ENCODE measurements at regions not wholly inside any gene's neighbourhood (a gene's known extent, or its start where the extent isn't known, plus 50 kb on each side); places are given as distances from the start of the nearest gene placed in this dataset.

DNA sequence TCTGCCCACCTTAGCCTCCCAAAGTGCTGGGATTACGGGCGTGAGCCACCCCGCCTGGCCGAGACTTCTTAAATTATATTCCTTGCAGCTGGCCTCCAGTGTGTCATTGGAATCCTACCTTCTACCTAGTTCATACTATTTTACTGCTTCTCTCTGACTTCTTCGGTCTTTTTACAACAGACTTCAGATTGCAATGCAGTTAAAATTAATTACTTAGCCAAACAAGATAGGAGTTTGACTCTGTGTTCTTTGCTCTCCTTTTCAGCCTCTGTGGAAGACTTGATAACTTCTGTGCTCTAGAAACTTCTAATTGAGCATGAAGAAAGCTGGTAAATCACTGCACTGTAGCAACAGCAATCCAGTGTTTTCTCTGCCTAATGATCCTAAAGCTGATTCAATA is 199.5 kb downstream of the GASK1B start:
- Histone ChIP-seq H3K27me3 (ENCODE audit: insufficient read depth, low read depth) (no peaks in the 10 kb centered on the region), H3K4me1 (ENCODE audit: low read depth, poor library complexity, severe bottlenecking) (no peaks in the 10 kb centered on the region), H3K9ac (no peak overlapping the region), H4K20me1 (ENCODE audit: insufficient read depth) (no peaks in the 10 kb centered on the region), H3K79me2 (ENCODE audit: insufficient read depth, low read depth) (no peaks in the 10 kb centered on the region), H3K36me3 (ENCODE audit: insufficient read depth) (no peaks in the 10 kb centered on the region), H2AFZ (ENCODE audit: low read depth) (no peak overlapping the region), H3K27ac (no peak overlapping the region), H3K4me3 (IDR thresholded peaks at IDR 0.05; ENCODE audit: insufficient read depth, low read depth, low read length) (no peak overlapping the region), H3K4me2 (no peak overlapping the region)
- TF ChIP-seq, protein P1, sequence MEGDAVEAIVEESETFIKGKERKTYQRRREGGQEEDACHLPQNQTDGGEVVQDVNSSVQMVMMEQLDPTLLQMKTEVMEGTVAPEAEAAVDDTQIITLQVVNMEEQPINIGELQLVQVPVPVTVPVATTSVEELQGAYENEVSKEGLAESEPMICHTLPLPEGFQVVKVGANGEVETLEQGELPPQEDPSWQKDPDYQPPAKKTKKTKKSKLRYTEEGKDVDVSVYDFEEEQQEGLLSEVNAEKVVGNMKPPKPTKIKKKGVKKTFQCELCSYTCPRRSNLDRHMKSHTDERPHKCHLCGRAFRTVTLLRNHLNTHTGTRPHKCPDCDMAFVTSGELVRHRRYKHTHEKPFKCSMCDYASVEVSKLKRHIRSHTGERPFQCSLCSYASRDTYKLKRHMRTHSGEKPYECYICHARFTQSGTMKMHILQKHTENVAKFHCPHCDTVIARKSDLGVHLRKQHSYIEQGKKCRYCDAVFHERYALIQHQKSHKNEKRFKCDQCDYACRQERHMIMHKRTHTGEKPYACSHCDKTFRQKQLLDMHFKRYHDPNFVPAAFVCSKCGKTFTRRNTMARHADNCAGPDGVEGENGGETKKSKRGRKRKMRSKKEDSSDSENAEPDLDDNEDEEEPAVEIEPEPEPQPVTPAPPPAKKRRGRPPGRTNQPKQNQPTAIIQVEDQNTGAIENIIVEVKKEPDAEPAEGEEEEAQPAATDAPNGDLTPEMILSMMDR (conservative IDR thresholded peaks at IDR 0.05; ENCODE audit: low read depth, low read length) = no peak

DNA sequence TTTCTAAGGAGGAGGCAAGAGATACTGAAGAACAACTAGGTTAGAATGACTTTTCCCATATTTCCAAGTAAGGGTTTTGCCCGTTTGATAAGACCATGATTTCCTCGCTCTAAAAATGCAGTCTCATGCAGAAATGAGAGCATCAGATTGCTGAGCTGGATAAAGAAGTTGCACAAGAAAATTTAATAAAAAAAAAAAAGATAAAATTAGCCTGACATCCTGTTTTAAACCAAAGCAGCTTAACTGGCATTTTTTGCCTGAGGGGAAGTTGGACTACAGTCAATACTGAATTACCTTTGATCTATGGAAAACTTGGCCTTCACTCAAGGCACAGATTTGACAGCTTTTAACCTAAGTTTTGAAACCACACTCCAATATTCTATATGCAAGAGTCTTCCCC is 208.4 kb downstream of the GASK1B start:
- Histone ChIP-seq H3K27ac (no peak overlapping the region), H3K4me2 (no peak overlapping the region)

DNA sequence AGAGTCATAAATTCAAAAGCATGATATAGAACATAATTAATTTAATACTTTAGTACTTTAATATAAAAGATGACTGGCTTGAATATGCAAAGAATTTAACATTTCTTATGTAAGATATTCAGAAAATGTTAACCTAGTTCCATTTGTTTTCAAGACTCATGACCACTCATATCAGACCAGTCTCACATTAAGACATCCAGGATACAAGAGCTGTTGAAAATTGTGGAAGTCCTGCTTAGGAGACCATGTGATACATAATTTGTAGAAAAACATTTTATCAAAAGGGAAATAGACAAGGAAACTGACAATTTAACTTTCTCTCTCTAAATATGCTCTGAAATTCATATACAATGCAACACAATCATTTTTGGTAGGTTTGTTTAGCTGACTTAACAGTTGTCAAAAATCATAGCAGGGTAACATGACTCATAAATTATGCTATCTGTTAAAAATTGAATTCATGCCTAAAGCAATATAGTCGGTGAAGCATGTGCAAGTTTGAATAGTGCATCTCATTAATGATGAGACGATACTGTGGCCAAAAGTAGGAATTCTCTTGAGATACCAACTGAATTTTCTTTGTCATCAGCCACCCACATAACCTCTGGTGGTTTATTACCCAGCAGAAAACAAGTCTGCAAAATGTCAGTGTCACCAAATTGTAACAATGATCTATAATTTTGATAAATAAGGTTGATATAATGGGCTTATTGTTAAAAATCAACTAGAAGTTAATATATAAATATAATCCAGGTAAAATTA is 211.4 kb downstream of the GASK1B start:
- TF ChIP-seq, protein P1 (conservative IDR thresholded peaks at IDR 0.05; ENCODE audit: low read depth, low read length) = no peak
- Histone ChIP-seq H3K4me2 (no peak overlapping the region), H2AFZ (ENCODE audit: low read depth) (no peak overlapping the region), H3K36me3 (ENCODE audit: insufficient read depth) (no peaks in the 10 kb centered on the region), H3K79me2 (ENCODE audit: insufficient read depth, low read depth) (no peaks in the 10 kb centered on the region), H3K27me3 (ENCODE audit: insufficient read depth, low read depth) (no peaks in the 10 kb centered on the region), H4K20me1 (ENCODE audit: insufficient read depth) (no peaks in the 10 kb centered on the region), H3K4me1 (ENCODE audit: low read depth, poor library complexity, severe bottlenecking) (no peaks in the 10 kb centered on the region), H3K4me3 (IDR thresholded peaks at IDR 0.05; ENCODE audit: insufficient read depth, low read depth, low read length) (no peak overlapping the region), H3K27ac (no peak overlapping the region), H3K9ac (no peak overlapping the region)

More for the DNA sequence above, 208.4 kb downstream of the GASK1B start:
- TF ChIP-seq, protein P1 (conservative IDR thresholded peaks at IDR 0.05; ENCODE audit: low read depth, low read length) = no peak
- no peaks in the 10 kb centered on the region for H3K36me3 ChIP-seq (ENCODE audit: insufficient read depth)
- no peaks in the 10 kb centered on the region for H4K20me1 ChIP-seq (ENCODE audit: insufficient read depth)
- no peak overlapping the region for H3K9ac ChIP-seq
- H3K79me2 ChIP-seq (ENCODE audit: insufficient read depth, low read depth) = no peaks in the 10 kb centered on the region
- H3K4me3 ChIP-seq (IDR thresholded peaks at IDR 0.05; ENCODE audit: insufficient read depth, low read depth, low read length) = no peak overlapping the region
- no peaks in the 10 kb centered on the region for H3K4me1 ChIP-seq (ENCODE audit: low read depth, poor library complexity, severe bottlenecking)
- H2AFZ ChIP-seq (ENCODE audit: low read depth) = no peak overlapping the region
- no peaks in the 10 kb centered on the region for H3K27me3 ChIP-seq (ENCODE audit: insufficient read depth, low read depth)

DNA sequence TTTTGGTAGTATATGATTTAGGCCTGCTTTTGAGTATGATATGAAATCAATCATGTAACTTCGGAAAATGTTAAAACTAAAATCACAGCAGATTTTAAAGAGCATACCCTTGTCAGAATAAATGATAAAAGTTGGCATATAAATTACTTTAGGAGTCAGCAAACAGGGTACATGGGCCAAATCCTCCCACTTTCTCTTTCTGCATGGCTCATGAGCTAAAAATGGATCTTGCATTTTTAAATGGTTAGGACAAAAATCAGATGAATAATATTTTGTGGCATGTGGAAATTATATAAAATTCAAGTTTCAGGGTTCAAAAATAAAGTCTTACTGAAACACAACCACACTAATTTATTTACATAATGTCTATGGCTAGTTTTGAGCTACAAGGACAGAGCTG is 214.9 kb downstream of the GASK1B start:
- Histone ChIP-seq H3K79me2 (ENCODE audit: insufficient read depth, low read depth) (no peaks in the 10 kb centered on the region), H3K36me3 (ENCODE audit: insufficient read depth) (no peaks in the 10 kb centered on the region), H2AFZ (ENCODE audit: low read depth) (no peak overlapping the region), H4K20me1 (ENCODE audit: insufficient read depth) (no peaks in the 10 kb centered on the region), H3K4me3 (IDR thresholded peaks at IDR 0.05; ENCODE audit: insufficient read depth, low read depth, low read length) (no peak overlapping the region), H3K9ac (no peak overlapping the region), H3K27ac (no peak overlapping the region), H3K27me3 (ENCODE audit: insufficient read depth, low read depth) (no peaks in the 10 kb centered on the region), H3K4me1 (ENCODE audit: low read depth, poor library complexity, severe bottlenecking) (no peaks in the 10 kb centered on the region), H3K4me2 (no peak overlapping the region)
- TF ChIP-seq, protein P1 (conservative IDR thresholded peaks at IDR 0.05; ENCODE audit: low read depth, low read length) = no peak
